GM19395 (cell line): ENCODE measurements at regions not wholly inside any gene's neighbourhood (a gene's known extent, or its start where the extent isn't known, plus 50 kb on each side); places are given as distances from the start of the nearest gene placed in this dataset.

Experiments used
- ATAC-seq: cut with Tn5 transposase; IDR thresholded peaks from one replicate; pipeline ENCODE4 v1.9.1; 2021; ENCODE audit warnings: mild to moderate bottlenecking, moderate library complexity; ENCODE audit not compliant: unreplicated experiment

DNA sequence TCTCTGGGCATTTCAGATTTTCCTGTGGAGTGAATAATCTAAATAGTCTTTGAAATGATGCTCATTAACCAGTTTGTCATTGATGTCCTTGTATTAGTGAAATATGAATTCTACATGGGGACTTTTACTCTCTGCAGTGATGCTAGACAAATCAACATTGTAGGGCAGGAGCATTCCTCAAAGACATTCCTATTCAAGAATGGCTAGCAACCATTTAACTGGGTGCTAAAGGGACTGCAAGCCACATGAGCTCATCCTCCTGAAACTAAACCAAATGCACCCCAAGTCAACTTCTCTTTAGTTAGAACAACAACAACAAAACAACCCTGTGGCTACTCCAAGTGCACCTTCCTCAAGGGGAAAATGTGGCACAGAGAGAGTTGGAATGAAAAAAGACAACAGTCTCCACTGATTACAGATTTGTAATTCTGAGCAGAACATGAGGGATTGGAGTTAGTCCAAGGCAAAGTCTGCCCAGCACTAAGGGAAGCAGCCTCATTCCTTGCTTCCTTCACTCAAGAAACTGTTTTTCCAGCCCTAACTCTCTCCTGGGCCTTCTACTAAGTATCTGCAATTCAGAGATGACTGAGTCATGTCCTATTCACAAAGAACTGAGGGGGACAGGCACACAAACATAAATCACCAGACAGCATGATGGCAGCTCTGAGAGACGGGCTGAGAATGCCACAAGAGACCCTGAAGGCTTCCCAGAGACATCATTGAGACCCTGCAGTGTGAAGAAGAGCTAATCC is 82.0 kb upstream of the WWC1 start:
- ATAC-seq, result no peak

- no peak for ATAC-seq
Measured at GRCh38 chr5:168209997-168210396, 81.4 kb upstream of the WWC1 start.

DNA sequence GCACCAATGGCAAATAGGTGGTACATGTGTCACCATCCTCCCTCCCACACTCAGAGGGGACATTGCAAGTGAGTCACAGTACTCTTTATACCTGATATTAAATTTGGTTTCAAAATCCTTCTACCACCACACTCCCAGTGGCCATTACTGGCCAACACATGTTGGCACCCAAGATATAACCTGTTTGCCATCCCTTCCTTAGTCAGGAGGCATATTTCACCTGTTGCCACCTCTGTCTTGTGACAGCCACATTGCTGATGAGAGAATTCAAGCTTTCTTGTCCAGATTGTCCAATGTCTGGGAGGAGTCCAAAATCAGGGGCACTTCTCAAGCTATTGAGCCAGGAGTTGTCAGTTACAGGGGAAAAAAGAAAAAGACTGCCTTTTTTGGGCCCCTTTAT is 80.2 kb upstream of the WWC1 start:
- ATAC-seq, result no peak

GRCh38 chr5:168211936-168212335 is 79.5 kb upstream of the WWC1 start:
- no peak for ATAC-seq

GRCh38 chr5:168214071-168214470 is 77.4 kb upstream of the WWC1 start:
- ATAC-seq, result no peak

DNA sequence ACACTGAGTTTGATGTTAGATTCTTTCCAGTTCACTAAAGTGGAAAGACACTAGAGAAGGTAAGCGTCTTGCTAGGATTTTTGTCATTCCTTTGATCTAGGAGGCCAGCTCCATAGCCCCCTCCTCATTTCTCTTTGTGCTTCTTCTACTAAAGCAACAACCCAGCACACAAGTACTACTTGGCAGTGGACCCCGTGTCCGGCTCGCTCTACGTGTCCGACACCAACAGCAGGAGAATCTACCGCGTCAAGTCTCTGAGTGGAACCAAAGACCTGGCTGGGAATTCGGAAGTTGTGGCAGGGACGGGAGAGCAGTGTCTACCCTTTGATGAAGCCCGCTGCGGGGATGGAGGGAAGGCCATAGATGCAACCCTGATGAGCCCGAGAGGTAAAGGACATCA is 76.6 kb upstream of the WWC1 start:
- ATAC-seq, result no peak

- ATAC-seq, result no peak
Measured at GRCh38 chr5:168215646-168216045, 75.8 kb upstream of the WWC1 start.

DNA sequence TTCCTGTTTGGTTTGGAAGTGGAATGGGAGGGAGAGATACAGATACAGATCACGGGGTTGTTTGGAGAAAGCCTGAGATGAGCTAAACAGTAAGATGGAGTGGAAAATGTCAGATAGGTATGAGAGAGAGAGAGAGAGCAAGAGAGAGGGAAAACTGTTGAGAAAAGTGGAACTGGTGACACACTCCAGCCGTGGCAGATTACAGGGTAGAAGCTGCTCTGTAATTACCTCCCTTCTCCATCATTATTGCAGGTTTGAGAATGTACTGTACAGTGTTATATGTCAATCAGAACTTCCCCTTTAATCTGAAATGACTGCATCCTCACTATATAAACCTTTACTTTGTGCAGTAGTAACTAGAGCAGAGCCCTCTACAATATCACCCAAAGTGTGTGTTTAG is 74.5 kb upstream of the WWC1 start:
- no peak for ATAC-seq

- ATAC-seq, result no peak
Measured at GRCh38 chr5:168217497-168217896, 73.9 kb upstream of the WWC1 start.

DNA sequence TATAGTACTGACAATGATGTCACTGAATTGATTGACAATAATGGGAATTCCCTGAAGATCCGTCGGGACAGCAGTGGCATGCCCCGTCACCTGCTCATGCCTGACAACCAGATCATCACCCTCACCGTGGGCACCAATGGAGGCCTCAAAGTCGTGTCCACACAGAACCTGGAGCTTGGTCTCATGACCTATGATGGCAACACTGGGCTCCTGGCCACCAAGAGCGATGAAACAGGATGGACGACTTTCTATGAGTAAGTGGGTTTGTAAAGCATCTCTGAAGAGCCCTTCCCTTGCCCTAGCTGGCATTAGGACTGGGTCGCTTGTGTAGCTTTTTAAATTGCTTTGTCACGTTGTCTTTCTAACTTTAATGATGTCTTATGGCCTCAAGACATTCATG is 72.7 kb upstream of the WWC1 start:
- ATAC-seq, result no peak

DNA sequence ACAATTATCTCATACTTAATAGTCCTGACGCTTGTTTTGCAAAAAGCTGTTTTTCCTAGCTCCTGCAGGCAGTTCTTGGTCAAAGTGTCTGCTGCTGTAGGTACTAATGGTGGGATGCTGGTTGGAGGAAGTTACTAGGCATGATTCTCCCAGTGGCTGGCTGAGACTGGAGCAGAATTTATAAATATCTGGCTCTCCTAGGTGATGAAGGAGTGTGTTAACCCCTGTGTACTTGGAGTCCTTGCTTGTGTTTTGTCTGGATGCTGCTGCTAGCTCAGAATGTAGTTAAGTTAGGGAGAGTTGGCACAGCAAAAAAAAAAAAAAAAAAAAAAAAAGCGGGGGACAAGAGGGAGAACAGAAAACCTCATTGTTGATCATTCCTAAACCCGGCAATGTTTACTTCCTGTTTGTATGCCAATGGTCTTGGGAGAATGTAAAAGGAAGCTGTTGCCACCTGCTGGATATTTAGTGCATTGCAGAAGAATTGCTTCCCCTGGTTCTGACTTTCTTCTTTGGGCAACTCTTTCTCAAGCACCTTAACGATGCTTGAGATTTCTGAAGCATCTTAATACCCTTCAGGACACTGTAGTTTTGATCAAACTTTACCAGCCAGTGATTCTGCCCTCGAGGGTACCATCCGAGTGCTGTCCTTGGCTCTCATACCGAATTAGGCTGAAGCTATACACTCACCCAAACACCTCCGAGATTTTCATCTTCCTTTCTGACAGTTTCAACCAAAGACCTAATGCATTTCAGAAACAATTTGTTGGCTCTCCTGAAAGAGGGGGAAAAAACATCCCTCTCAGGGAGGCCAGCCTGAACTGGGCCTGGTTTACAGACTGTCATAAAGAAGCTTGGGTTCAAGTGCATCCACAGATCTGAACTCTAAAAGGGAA is 71.7 kb upstream of the WWC1 start:
- ATAC-seq, result peak; percentile 91

DNA sequence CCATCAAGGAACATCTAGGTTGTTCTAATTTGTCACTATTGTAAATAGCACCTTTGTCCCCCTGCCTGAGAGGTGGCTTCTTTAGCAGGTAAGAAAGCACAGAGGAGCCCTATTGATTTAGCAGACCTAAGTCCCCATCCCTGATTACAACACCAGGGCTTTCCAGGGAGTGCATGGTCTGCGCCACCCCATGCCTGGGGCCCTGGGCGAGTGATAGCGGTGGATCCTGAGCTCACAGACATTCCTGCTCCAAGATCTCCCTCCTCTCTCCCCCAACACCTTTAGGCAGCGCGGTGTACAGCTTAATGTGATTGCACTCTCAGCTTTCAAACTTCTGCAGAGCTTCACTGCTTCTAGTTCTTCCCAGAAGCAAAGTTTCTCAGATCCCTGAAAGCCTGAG is 67.4 kb upstream of the WWC1 start:
- ATAC-seq, result no peak

DNA sequence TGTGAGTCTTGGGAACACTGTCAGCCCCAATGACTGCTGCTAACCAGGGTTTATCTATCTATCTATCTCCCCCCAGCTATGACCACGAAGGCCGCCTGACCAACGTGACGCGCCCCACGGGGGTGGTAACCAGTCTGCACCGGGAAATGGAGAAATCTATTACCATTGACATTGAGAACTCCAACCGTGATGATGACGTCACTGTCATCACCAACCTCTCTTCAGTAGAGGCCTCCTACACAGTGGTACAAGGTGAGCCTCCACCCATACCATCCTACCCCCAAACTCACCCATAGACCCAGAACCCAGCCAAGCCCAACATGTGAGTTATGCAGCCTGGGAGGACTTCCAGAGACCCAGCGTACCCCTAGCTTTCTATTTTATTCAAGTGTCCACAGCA is 65.4 kb upstream of the WWC1 start:
- no peak for ATAC-seq

DNA sequence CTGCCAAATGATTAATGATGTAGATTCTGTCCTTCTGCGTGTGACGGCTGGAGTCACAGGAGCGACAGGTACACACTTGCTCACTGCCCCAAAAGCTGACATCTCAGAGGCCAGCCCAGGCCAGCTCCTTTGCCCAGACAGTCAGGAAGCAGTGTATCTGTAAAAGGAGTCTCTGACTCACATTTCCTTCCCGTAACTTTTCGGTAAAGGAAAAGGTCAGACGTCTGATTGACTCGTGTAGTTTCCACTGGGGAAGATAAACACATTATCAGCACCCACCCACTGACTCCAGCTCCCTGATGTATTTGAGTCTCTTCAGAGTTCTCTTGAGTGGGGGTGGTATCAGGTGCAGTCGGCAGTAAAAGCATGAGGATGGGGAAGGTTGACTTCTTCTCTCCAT is 64.4 kb upstream of the WWC1 start:
- ATAC-seq, result no peak

GRCh38 chr5:168227973-168228615 is 63.4 kb upstream of the WWC1 start:
- ATAC-seq, result peak; percentile 100

GRCh38 chr5:168228668-168229067 is 62.8 kb upstream of the WWC1 start:
- ATAC-seq, result no peak

DNA sequence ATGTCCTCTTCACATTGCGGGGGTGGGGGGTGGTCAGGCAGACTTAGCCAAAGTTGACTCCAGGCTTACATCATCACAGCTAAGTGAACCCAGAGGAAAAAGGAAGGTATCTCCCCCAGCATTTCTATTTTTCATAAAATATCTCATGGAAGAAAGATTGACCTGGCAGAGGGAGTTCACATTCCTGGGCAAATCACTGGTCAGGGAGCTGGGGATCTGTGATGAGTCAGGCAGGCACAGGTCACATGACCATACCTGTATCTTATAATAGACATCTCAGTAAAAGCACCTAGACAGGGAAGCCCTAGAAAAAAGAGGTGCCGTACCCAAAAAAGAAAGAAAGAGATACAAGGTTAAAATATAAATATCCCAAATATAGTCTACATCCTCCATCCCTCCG is 57.3 kb upstream of the WWC1 start:
- ATAC-seq, result no peak

DNA sequence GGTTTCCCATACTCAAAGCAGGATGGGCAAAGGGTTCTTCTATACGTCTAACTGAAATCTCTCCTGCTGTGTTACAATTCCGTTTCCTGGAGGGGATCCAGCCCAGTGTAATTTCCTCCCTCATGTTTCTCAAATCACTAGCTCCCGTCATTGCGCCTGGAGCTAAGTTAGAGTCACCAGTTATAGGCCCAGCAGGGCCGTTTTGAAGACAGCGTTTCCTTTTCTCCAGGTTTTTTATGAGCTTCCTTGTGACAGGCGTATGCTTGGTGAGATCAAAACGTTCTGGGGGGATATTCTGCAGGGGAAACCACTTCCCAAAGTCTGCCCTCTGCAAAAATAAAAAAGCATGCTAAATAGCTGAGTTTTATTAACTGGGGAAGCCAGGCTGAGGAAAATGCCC is 53.0 kb upstream of the WWC1 start:
- ATAC-seq, result no peak

- ATAC-seq, result no peak
Measured at GRCh38 chr5:168239325-168239724, 52.1 kb upstream of the WWC1 start.
